ENCODE measurements at regions not wholly inside any gene's neighbourhood (a gene's known extent, or its start where the extent isn't known, plus 50 kb on each side); places are given as distances from the start of the nearest gene placed in this dataset.
"Not testable (repeated sequence)": the region's sequence is repeated elsewhere in the genome, so short reads cannot be mapped to it uniquely, and the experiment has no call there.

- Histone ChIP-seq H3K27ac (no peak overlapping the region), H3K9ac (no peak overlapping the region), H3K4me2 (ENCODE audit: low read length) (no peak overlapping the region), H2AFZ (no peak overlapping the region), H3K4me3 (ENCODE audit: low read depth, low read length) (no peak overlapping the region), H3K4me1 (no peaks in the 10 kb centered on the region), H3K9me3 (ENCODE audit: control insufficient read depth, low read length) (no peaks in the 10 kb centered on the region), H3K27me3 (ENCODE audit: control insufficient read depth, insufficient read depth, low read length) (no peaks in the 10 kb centered on the region), H3K36me3 (ENCODE audit: control insufficient read depth, insufficient read depth, low read length) (no peaks in the 10 kb centered on the region), H3K79me2 (no peaks in the 10 kb centered on the region)
- no peak for TF ChIP-seq CTCF (IDR thresholded peaks at IDR 0.05)
Observed at GRCh38 chr4:159937595-159937994, 834.7 kb downstream of the RAPGEF2 start.

DNA sequence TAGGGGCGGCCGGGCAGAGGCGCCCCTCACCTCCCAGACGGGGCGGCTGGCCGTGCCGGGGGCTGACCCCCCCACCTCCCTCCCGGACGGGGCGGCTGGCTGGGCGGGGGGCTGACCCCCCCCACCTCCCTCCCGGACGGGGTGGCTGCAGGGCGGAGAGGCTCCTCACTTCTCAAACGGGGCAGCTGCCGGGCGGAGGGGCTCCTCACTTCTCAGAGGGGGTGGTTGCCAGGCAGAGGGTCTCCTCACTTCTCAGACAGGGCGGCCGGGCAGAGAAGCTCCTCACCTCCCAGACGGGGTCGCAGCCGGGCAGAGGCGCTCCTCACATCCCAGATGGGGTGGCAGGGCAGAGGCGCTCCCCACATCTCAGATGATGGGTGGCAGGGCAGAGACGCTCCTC is 836.8 kb downstream of the RAPGEF2 start:
- not testable (repeated sequence) for H3K4me1 ChIP-seq; H3K27ac ChIP-seq; H3K4me3 ChIP-seq (ENCODE audit: low read depth, low read length); H2AFZ ChIP-seq; H3K27me3 ChIP-seq (ENCODE audit: control insufficient read depth, insufficient read depth, low read length); H3K9ac ChIP-seq; H3K36me3 ChIP-seq (ENCODE audit: control insufficient read depth, insufficient read depth, low read length); H3K9me3 ChIP-seq (ENCODE audit: control insufficient read depth, low read length); H3K4me2 ChIP-seq (ENCODE audit: low read length); H3K79me2 ChIP-seq

GRCh38 chr4:159941076-159941475 is 838.2 kb downstream of the RAPGEF2 start:
- H3K4me1 ChIP-seq = no peaks in the 10 kb centered on the region
- H3K9me3 ChIP-seq (ENCODE audit: control insufficient read depth, low read length) = no peaks in the 10 kb centered on the region
- H3K27me3 ChIP-seq (ENCODE audit: control insufficient read depth, insufficient read depth, low read length) = no peaks in the 10 kb centered on the region
- H2AFZ ChIP-seq = no peak overlapping the region
- H3K4me2 ChIP-seq (ENCODE audit: low read length) = no peak overlapping the region
- H3K9ac ChIP-seq = no peak overlapping the region
- no peak for TF ChIP-seq CTCF (IDR thresholded peaks at IDR 0.05)
- H3K36me3 ChIP-seq (ENCODE audit: control insufficient read depth, insufficient read depth, low read length) = no peaks in the 10 kb centered on the region
- no peaks in the 10 kb centered on the region for H3K79me2 ChIP-seq
- no peak overlapping the region for H3K4me3 ChIP-seq (ENCODE audit: low read depth, low read length)
- no peak overlapping the region for H3K27ac ChIP-seq

- no peaks in the 10 kb centered on the region for H3K79me2 ChIP-seq
- H3K36me3 ChIP-seq (ENCODE audit: control insufficient read depth, insufficient read depth, low read length) = no peaks in the 10 kb centered on the region
- no peak overlapping the region for H2AFZ ChIP-seq
- H3K27me3 ChIP-seq (ENCODE audit: control insufficient read depth, insufficient read depth, low read length) = no peaks in the 10 kb centered on the region
- H3K4me3 ChIP-seq (ENCODE audit: low read depth, low read length) = no peak overlapping the region
- no peak for TF ChIP-seq CTCF (IDR thresholded peaks at IDR 0.05)
- no peak overlapping the region for H3K9ac ChIP-seq
- H3K9me3 ChIP-seq (ENCODE audit: control insufficient read depth, low read length) = no peaks in the 10 kb centered on the region
- H3K27ac ChIP-seq = no peak overlapping the region
- H3K4me2 ChIP-seq (ENCODE audit: low read length) = no peak overlapping the region
- H3K4me1 ChIP-seq = no peaks in the 10 kb centered on the region
Observed at GRCh38 chr4:159944477-159944876, 841.6 kb downstream of the RAPGEF2 start.

- no peak for TF ChIP-seq CTCF (IDR thresholded peaks at IDR 0.05)
- Histone ChIP-seq H3K4me2 (ENCODE audit: low read length) (no peak overlapping the region), H3K4me1 (no peaks in the 10 kb centered on the region)
Observed at GRCh38 chr4:159946983-159947615, 844.2 kb downstream of the RAPGEF2 start.

More at GRCh38 chr4:159946983-159947615, 844.2 kb downstream of the RAPGEF2 start:
- Histone ChIP-seq H3K4me3 (ENCODE audit: low read depth, low read length) (no peak overlapping the region), H3K36me3 (ENCODE audit: control insufficient read depth, insufficient read depth, low read length) (no peaks in the 10 kb centered on the region), H3K27ac (no peak overlapping the region), H2AFZ (no peak overlapping the region), H3K79me2 (no peaks in the 10 kb centered on the region), H3K9me3 (ENCODE audit: control insufficient read depth, low read length) (no peaks in the 10 kb centered on the region), H3K9ac (no peak overlapping the region), H3K27me3 (ENCODE audit: control insufficient read depth, insufficient read depth, low read length) (no peaks in the 10 kb centered on the region)

All from parathyroid adenoma (tissue), 2 donors.